Fibroblast of peridontal ligament (primary cell): ENCODE measurements at regions not wholly inside any gene's neighbourhood (a gene's known extent, or its start where the extent isn't known, plus 50 kb on each side); places are given as distances from the start of the nearest gene placed in this dataset.

Experiments
- DNase-seq: peaks from one replicate; pipeline ENCODE4 v3.0.0-alpha.2; 2010; ENCODE audit errors: extremely low read depth

GRCh38 chrX:98605941-98606340, 1722.2 kb downstream of the RPA4 start:
- DNase-seq: no peak

- no peak for DNase-seq
Measured at GRCh38 chrX:98607739-98608138, 1724.0 kb downstream of the RPA4 start.

GRCh38 chrX:98627645-98628044, 1743.9 kb downstream of the RPA4 start:
- DNase-seq: no peak

DNA sequence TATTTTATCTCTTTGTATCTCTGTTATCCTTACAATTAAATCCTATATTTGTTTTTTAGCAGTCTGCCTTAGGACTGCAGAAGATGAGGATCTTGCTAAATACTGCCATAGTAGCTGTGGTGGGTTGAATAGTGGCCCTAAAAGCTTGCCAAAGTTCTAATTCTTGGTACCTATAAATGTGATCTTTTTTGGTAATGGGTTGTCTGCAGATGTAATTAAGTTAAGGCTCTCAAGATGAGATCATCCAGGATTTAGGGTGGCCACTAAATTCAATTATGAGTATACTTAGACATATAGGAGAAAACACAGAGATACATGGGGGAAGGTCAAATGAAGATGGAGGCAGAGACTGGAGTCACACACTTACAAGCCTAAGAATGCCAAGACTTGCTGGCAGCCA, 1753.7 kb downstream of the RPA4 start:
- no peak for DNase-seq

- no peak for DNase-seq
Measured at GRCh38 chrX:98646351-98646750, 1762.6 kb downstream of the RPA4 start.

GRCh38 chrX:98654565-98654964, 1755.5 kb downstream of the PCDH19 start:
- DNase-seq: no peak
